ENCODE measurements at regions not wholly inside any gene's neighbourhood (a gene's known extent, or its start where the extent isn't known, plus 50 kb on each side); places are given as distances from the start of the nearest gene placed in this dataset.

- no peaks in the 10 kb centered on the region for H3K36me3 ChIP-seq (ENCODE audit: control insufficient read depth in 2 of 2, insufficient read depth in 2 of 2, low read length in 2 of 2)
- H3K9me3 ChIP-seq (ENCODE audit: control insufficient read depth in 2 of 2, low read length in 2 of 2), result no peaks in the 10 kb centered on the region
- H3K9ac ChIP-seq (ENCODE audit: low read depth in 1 of 2, low read length in 2 of 2), result no peak overlapping the region
- no peak overlapping the region for H3K27ac ChIP-seq (ENCODE audit: low read depth in 2 of 2, low read length in 2 of 2)
- H3K27me3 ChIP-seq (ENCODE audit: control insufficient read depth in 2 of 2, insufficient read depth in 2 of 2, low read length in 2 of 2), result peaks cover 0 to 2% of the 10 kb centered on the region in 2 donors
- H3K4me1 ChIP-seq (ENCODE audit: control insufficient read depth in 2 of 2, insufficient read depth in 2 of 2, low read length in 2 of 2), result no peaks in the 10 kb centered on the region
- no peak overlapping the region for H3K4me3 ChIP-seq (ENCODE audit: low read length in 2 of 2)
Measured at GRCh38 chr15:69825941-69826818, 271.5 kb downstream of the TLE3 start.

GRCh38 chr15:69826819-69827175, 270.9 kb downstream of the TLE3 start:
- peaks cover 0 to 2% of the 10 kb centered on the region in 2 donors for H3K27me3 ChIP-seq (ENCODE audit: control insufficient read depth in 2 of 2, insufficient read depth in 2 of 2, low read length in 2 of 2)
- H3K9ac ChIP-seq (ENCODE audit: low read depth in 1 of 2, low read length in 2 of 2), result no peak overlapping the region
- no peak overlapping the region for H3K4me3 ChIP-seq (ENCODE audit: low read length in 2 of 2)
- no peaks in the 10 kb centered on the region for H3K9me3 ChIP-seq (ENCODE audit: control insufficient read depth in 2 of 2, low read length in 2 of 2)
- H3K36me3 ChIP-seq (ENCODE audit: control insufficient read depth in 2 of 2, insufficient read depth in 2 of 2, low read length in 2 of 2), result no peaks in the 10 kb centered on the region
- no peaks in the 10 kb centered on the region for H3K4me1 ChIP-seq (ENCODE audit: control insufficient read depth in 2 of 2, insufficient read depth in 2 of 2, low read length in 2 of 2)
- no peak overlapping the region for H3K27ac ChIP-seq (ENCODE audit: low read depth in 2 of 2, low read length in 2 of 2)

- H3K9me3 ChIP-seq (ENCODE audit: control insufficient read depth in 2 of 2, low read length in 2 of 2), result no peaks in the 10 kb centered on the region
- no peak overlapping the region for H3K27ac ChIP-seq (ENCODE audit: low read depth in 2 of 2, low read length in 2 of 2)
- no peaks in the 10 kb centered on the region for H3K4me1 ChIP-seq (ENCODE audit: control insufficient read depth in 2 of 2, insufficient read depth in 2 of 2, low read length in 2 of 2)
- H3K9ac ChIP-seq (ENCODE audit: low read depth in 1 of 2, low read length in 2 of 2), result no peak overlapping the region
- H3K4me3 ChIP-seq (ENCODE audit: low read length in 2 of 2), result no peak overlapping the region
- H3K36me3 ChIP-seq (ENCODE audit: control insufficient read depth in 2 of 2, insufficient read depth in 2 of 2, low read length in 2 of 2), result no peaks in the 10 kb centered on the region
- peaks cover 0 to 2% of the 10 kb centered on the region in 2 donors for H3K27me3 ChIP-seq (ENCODE audit: control insufficient read depth in 2 of 2, insufficient read depth in 2 of 2, low read length in 2 of 2)
Measured at GRCh38 chr15:69827751-69828150, 270.0 kb downstream of the TLE3 start.

GRCh38 chr15:69828181-69828828, 269.4 kb downstream of the TLE3 start:
- no peaks in the 10 kb centered on the region for H3K36me3 ChIP-seq (ENCODE audit: control insufficient read depth in 2 of 2, insufficient read depth in 2 of 2, low read length in 2 of 2)
- no peaks in the 10 kb centered on the region for H3K9me3 ChIP-seq (ENCODE audit: control insufficient read depth in 2 of 2, low read length in 2 of 2)
- no peak overlapping the region for H3K27ac ChIP-seq (ENCODE audit: low read depth in 2 of 2, low read length in 2 of 2)
- H3K27me3 ChIP-seq (ENCODE audit: control insufficient read depth in 2 of 2, insufficient read depth in 2 of 2, low read length in 2 of 2), result peaks cover 0 to 2% of the 10 kb centered on the region in 2 donors
- no peaks in the 10 kb centered on the region for H3K4me1 ChIP-seq (ENCODE audit: control insufficient read depth in 2 of 2, insufficient read depth in 2 of 2, low read length in 2 of 2)
- no peak overlapping the region for H3K4me3 ChIP-seq (ENCODE audit: low read length in 2 of 2)
- H3K9ac ChIP-seq (ENCODE audit: low read depth in 1 of 2, low read length in 2 of 2), result no peak overlapping the region

GRCh38 chr15:69829974-69830373, 267.7 kb downstream of the TLE3 start:
- Histone ChIP-seq H3K27ac (ENCODE audit: low read depth in 2 of 2, low read length in 2 of 2) (no peak overlapping the region), H3K9ac (ENCODE audit: low read depth in 1 of 2, low read length in 2 of 2) (no peak overlapping the region), H3K9me3 (ENCODE audit: control insufficient read depth in 2 of 2, low read length in 2 of 2) (no peaks in the 10 kb centered on the region), H3K36me3 (ENCODE audit: control insufficient read depth in 2 of 2, insufficient read depth in 2 of 2, low read length in 2 of 2) (no peaks in the 10 kb centered on the region), H3K4me3 (ENCODE audit: low read length in 2 of 2) (no peak overlapping the region), H3K27me3 (ENCODE audit: control insufficient read depth in 2 of 2, insufficient read depth in 2 of 2, low read length in 2 of 2) (peaks cover 0 to 7% of the 10 kb centered on the region in 2 donors), H3K4me1 (ENCODE audit: control insufficient read depth in 2 of 2, insufficient read depth in 2 of 2, low read length in 2 of 2) (no peaks in the 10 kb centered on the region)

GRCh38 chr15:69830430-69830829, 267.3 kb downstream of the TLE3 start:
- H3K4me3 ChIP-seq (ENCODE audit: low read length in 2 of 2), result no peak overlapping the region
- H3K27ac ChIP-seq (ENCODE audit: low read depth in 2 of 2, low read length in 2 of 2), result no peak overlapping the region
- H3K36me3 ChIP-seq (ENCODE audit: control insufficient read depth in 2 of 2, insufficient read depth in 2 of 2, low read length in 2 of 2), result no peaks in the 10 kb centered on the region
- no peak overlapping the region for H3K9ac ChIP-seq (ENCODE audit: low read depth in 1 of 2, low read length in 2 of 2)
- no peaks in the 10 kb centered on the region for H3K9me3 ChIP-seq (ENCODE audit: control insufficient read depth in 2 of 2, low read length in 2 of 2)
- peaks cover 0 to 5% of the 10 kb centered on the region in 2 donors for H3K27me3 ChIP-seq (ENCODE audit: control insufficient read depth in 2 of 2, insufficient read depth in 2 of 2, low read length in 2 of 2)
- no peaks in the 10 kb centered on the region for H3K4me1 ChIP-seq (ENCODE audit: control insufficient read depth in 2 of 2, insufficient read depth in 2 of 2, low read length in 2 of 2)

- no peaks in the 10 kb centered on the region for H3K4me1 ChIP-seq (ENCODE audit: control insufficient read depth in 2 of 2, insufficient read depth in 2 of 2, low read length in 2 of 2)
- no peaks in the 10 kb centered on the region for H3K9me3 ChIP-seq (ENCODE audit: control insufficient read depth in 2 of 2, low read length in 2 of 2)
- no peak overlapping the region for H3K27ac ChIP-seq (ENCODE audit: low read depth in 2 of 2, low read length in 2 of 2)
- H3K4me3 ChIP-seq (ENCODE audit: low read length in 2 of 2), result no peak overlapping the region
- no peak overlapping the region for H3K9ac ChIP-seq (ENCODE audit: low read depth in 1 of 2, low read length in 2 of 2)
- no peaks in the 10 kb centered on the region for H3K36me3 ChIP-seq (ENCODE audit: control insufficient read depth in 2 of 2, insufficient read depth in 2 of 2, low read length in 2 of 2)
- H3K27me3 ChIP-seq (ENCODE audit: control insufficient read depth in 2 of 2, insufficient read depth in 2 of 2, low read length in 2 of 2), result peaks cover 0 to 5% of the 10 kb centered on the region in 2 donors
Measured at GRCh38 chr15:69830876-69831275, 266.8 kb downstream of the TLE3 start.

GRCh38 chr15:69834267-69834666, 263.4 kb downstream of the TLE3 start:
- Histone ChIP-seq H3K36me3 (ENCODE audit: control insufficient read depth in 2 of 2, insufficient read depth in 2 of 2, low read length in 2 of 2) (no peaks in the 10 kb centered on the region), H3K4me3 (ENCODE audit: low read length in 2 of 2) (no peak overlapping the region), H3K27ac (ENCODE audit: low read depth in 2 of 2, low read length in 2 of 2) (no peak overlapping the region), H3K4me1 (ENCODE audit: control insufficient read depth in 2 of 2, insufficient read depth in 2 of 2, low read length in 2 of 2) (no peaks in the 10 kb centered on the region), H3K27me3 (ENCODE audit: control insufficient read depth in 2 of 2, insufficient read depth in 2 of 2, low read length in 2 of 2) (peaks cover 0 to 5% of the 10 kb centered on the region in 2 donors), H3K9me3 (ENCODE audit: control insufficient read depth in 2 of 2, low read length in 2 of 2) (no peaks in the 10 kb centered on the region), H3K9ac (ENCODE audit: low read depth in 1 of 2, low read length in 2 of 2) (no peak overlapping the region)

- Histone ChIP-seq H3K27me3 (ENCODE audit: control insufficient read depth in 2 of 2, insufficient read depth in 2 of 2, low read length in 2 of 2) (peaks cover 0 to 5% of the 10 kb centered on the region in 2 donors), H3K4me3 (ENCODE audit: low read length in 2 of 2) (no peak overlapping the region), H3K9me3 (ENCODE audit: control insufficient read depth in 2 of 2, low read length in 2 of 2) (no peaks in the 10 kb centered on the region), H3K27ac (ENCODE audit: low read depth in 2 of 2, low read length in 2 of 2) (no peak overlapping the region), H3K9ac (ENCODE audit: low read depth in 1 of 2, low read length in 2 of 2) (no peak overlapping the region), H3K4me1 (ENCODE audit: control insufficient read depth in 2 of 2, insufficient read depth in 2 of 2, low read length in 2 of 2) (no peaks in the 10 kb centered on the region), H3K36me3 (ENCODE audit: control insufficient read depth in 2 of 2, insufficient read depth in 2 of 2, low read length in 2 of 2) (no peaks in the 10 kb centered on the region)
Measured at GRCh38 chr15:69834761-69835160, 263.0 kb downstream of the TLE3 start.

GRCh38 chr15:69836048-69836447, 261.7 kb downstream of the TLE3 start:
- H3K4me3 ChIP-seq (ENCODE audit: low read length in 2 of 2), result no peak overlapping the region
- no peaks in the 10 kb centered on the region for H3K9me3 ChIP-seq (ENCODE audit: control insufficient read depth in 2 of 2, low read length in 2 of 2)
- H3K4me1 ChIP-seq (ENCODE audit: control insufficient read depth in 2 of 2, insufficient read depth in 2 of 2, low read length in 2 of 2), result no peaks in the 10 kb centered on the region
- no peaks in the 10 kb centered on the region for H3K36me3 ChIP-seq (ENCODE audit: control insufficient read depth in 2 of 2, insufficient read depth in 2 of 2, low read length in 2 of 2)
- H3K27ac ChIP-seq (ENCODE audit: low read depth in 2 of 2, low read length in 2 of 2), result no peak overlapping the region
- no peak overlapping the region for H3K9ac ChIP-seq (ENCODE audit: low read depth in 1 of 2, low read length in 2 of 2)
- H3K27me3 ChIP-seq (ENCODE audit: control insufficient read depth in 2 of 2, insufficient read depth in 2 of 2, low read length in 2 of 2), result peaks cover 0 to 5% of the 10 kb centered on the region in 2 donors

Data from mucosa of rectum (tissue), 2 donors.